GF-D8 (cell line): ENCODE measurements at regions not wholly inside any gene's neighbourhood (a gene's known extent, or its start where the extent isn't known, plus 50 kb on each side); places are given as distances from the start of the nearest gene placed in this dataset.

Source experiments
- DNase-seq: peaks from one replicate; lab custom pipeline; 2025; lab: John Stamatoyannopoulos, UW

DNA sequence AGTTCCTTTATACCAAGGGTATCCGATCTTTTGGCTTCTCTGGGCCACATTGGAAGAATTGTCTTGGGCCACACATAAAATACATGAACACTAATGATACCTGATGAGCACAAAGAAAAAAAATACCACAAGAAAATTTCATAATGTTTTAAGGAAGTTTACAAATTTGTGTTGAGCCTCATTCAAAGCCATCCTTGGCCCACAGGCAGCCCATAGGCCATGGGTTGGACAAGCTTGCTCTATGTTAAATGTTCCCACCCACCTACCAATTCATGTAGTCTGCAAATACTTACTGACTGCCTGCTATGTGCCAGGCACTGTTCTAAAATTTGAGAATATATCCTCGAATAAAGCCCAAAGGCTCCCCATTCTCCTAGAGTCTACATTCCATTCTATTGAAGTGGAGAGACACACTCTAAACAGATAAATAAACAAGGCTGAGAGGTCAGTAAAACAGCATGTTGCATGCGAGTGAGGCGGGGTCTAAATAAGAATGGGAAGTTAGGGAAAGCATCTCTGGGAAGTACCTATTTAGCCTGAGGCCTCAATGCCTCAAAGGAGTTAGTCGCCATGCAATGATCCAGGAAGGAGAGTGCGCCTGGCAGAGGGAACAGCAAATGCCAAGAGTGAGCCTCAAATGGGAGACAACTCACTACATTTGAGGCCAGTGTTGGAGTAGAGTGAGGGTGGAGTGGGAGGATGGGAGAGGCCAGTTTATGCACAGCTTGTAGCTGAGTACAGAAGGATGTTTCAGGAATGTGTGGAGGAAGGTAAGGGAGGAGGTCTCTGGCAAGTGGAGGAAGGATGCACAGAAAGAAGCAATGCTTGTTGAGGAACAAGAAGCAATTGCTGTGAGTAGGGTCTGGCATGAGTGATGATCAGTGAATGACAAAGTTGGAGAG lies 52.5 kb upstream of the CLDN10 start:
- DNase-seq, result peak; percentile 27

DNA sequence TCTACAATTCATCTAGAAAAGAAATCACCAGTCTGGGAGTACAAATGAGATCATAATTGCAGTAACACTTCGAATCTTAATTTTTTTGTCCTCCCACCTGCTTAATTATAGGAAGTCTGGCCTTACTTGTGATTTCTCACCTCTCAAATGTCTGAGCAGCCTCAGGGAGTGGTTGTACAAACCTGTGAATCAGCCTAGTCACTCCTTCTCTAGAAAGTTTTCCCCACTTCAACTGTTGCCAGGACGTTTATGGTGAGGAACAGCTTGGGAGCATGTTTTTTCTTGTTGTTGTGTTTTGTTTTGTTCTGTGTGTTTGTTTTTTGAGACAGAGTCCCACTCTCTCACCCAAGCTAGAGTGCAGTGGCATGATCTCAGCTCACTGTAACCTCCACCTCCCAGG lies 50.3 kb upstream of the CLDN10 start:
- DNase-seq, result no peak
